ENCODE measurements at regions not wholly inside any gene's neighbourhood (a gene's known extent, or its start where the extent isn't known, plus 50 kb on each side); places are given as distances from the start of the nearest gene placed in this dataset.
"Not testable (repeated sequence)": the region's sequence is repeated elsewhere in the genome, so short reads cannot be mapped to it uniquely, and the experiment has no call there.

- Histone ChIP-seq H3K9me2 (replicated peaks; ENCODE audit: insufficient read depth, low read length) (no peaks in the 10 kb centered on the region), H4K20me1 (ENCODE audit: low read depth, low read length) (no peaks in the 10 kb centered on the region), H3K27me3 (ENCODE audit: low read length) (no peaks in the 10 kb centered on the region), H3K36me3 (ENCODE audit: low read length) (no peaks in the 10 kb centered on the region), H3K27ac (ENCODE audit: low read depth, low read length) (no peak overlapping the region), H3K9ac (ENCODE audit: low read length) (no peak overlapping the region), H3K4me2 (ENCODE audit: low read depth, low read length, poor library complexity, severe bottlenecking) (no peak overlapping the region), H3K9me3 (ENCODE audit: insufficient read depth, low read length) (no peaks in the 10 kb centered on the region), H2AFZ (ENCODE audit: low read depth, low read length, severe bottlenecking) (no peak overlapping the region), H3K79me2 (ENCODE audit: insufficient read depth, low read length) (no peaks in the 10 kb centered on the region), H3F3A (ENCODE audit: insufficient read depth) (no peaks in the 10 kb centered on the region), H3K4me3 (ENCODE audit: insufficient read depth, low read length, poor library complexity, severe bottlenecking) (no peak overlapping the region)
- TF ChIP-seq CTCF (IDR thresholded peaks at IDR 0.05; ENCODE audit: insufficient read depth, low read length, poor library complexity, severe bottlenecking): no peak
- no peak for TF ChIP-seq EZH2phosphoT487 (conservative IDR thresholded peaks at IDR 0.05; ENCODE audit: low read length)
Measured at GRCh38 chr5:43802651-43803050, 199.7 kb downstream of the NNT start.

- no peak overlapping the region for H3K4me3 ChIP-seq (ENCODE audit: insufficient read depth, low read length, poor library complexity, severe bottlenecking)
- no peak overlapping the region for H3K4me2 ChIP-seq (ENCODE audit: low read depth, low read length, poor library complexity, severe bottlenecking)
- no peaks in the 10 kb centered on the region for H3K27me3 ChIP-seq (ENCODE audit: low read length)
- no peaks in the 10 kb centered on the region for H3K9me3 ChIP-seq (ENCODE audit: insufficient read depth, low read length)
- no peaks in the 10 kb centered on the region for H3K36me3 ChIP-seq (ENCODE audit: low read length)
- no peak overlapping the region for H3K27ac ChIP-seq (ENCODE audit: low read depth, low read length)
- no peaks in the 10 kb centered on the region for H3K9me2 ChIP-seq (replicated peaks; ENCODE audit: insufficient read depth, low read length)
- no peaks in the 10 kb centered on the region for H3K79me2 ChIP-seq (ENCODE audit: insufficient read depth, low read length)
- no peak overlapping the region for H3K9ac ChIP-seq (ENCODE audit: low read length)
- no peak for TF ChIP-seq EZH2phosphoT487 (conservative IDR thresholded peaks at IDR 0.05; ENCODE audit: low read length)
- no peak for TF ChIP-seq CTCF (IDR thresholded peaks at IDR 0.05; ENCODE audit: insufficient read depth, low read length, poor library complexity, severe bottlenecking)
- H3F3A ChIP-seq (ENCODE audit: insufficient read depth): no peaks in the 10 kb centered on the region
- no peak overlapping the region for H2AFZ ChIP-seq (ENCODE audit: low read depth, low read length, severe bottlenecking)
- H4K20me1 ChIP-seq (ENCODE audit: low read depth, low read length): no peaks in the 10 kb centered on the region
Measured at GRCh38 chr5:43802119-43802518, 199.1 kb downstream of the NNT start.

- no peaks in the 10 kb centered on the region for H3K27me3 ChIP-seq (ENCODE audit: low read length)
- H3K27ac ChIP-seq (ENCODE audit: low read depth, low read length): no peak overlapping the region
- H3K9me2 ChIP-seq (replicated peaks; ENCODE audit: insufficient read depth, low read length): no peaks in the 10 kb centered on the region
- no peaks in the 10 kb centered on the region for H3K79me2 ChIP-seq (ENCODE audit: insufficient read depth, low read length)
- H4K20me1 ChIP-seq (ENCODE audit: low read depth, low read length): no peaks in the 10 kb centered on the region
- TF ChIP-seq EZH2phosphoT487 (conservative IDR thresholded peaks at IDR 0.05; ENCODE audit: low read length) (no peak), CTCF (IDR thresholded peaks at IDR 0.05; ENCODE audit: insufficient read depth, low read length, poor library complexity, severe bottlenecking) (no peak)
- H3K4me3 ChIP-seq (ENCODE audit: insufficient read depth, low read length, poor library complexity, severe bottlenecking): no peak overlapping the region
- H3K9me3 ChIP-seq (ENCODE audit: insufficient read depth, low read length): no peaks in the 10 kb centered on the region
- H3K36me3 ChIP-seq (ENCODE audit: low read length): no peaks in the 10 kb centered on the region
- no peaks in the 10 kb centered on the region for H3F3A ChIP-seq (ENCODE audit: insufficient read depth)
- H3K4me2 ChIP-seq (ENCODE audit: low read depth, low read length, poor library complexity, severe bottlenecking): no peak overlapping the region
- H3K9ac ChIP-seq (ENCODE audit: low read length): no peak overlapping the region
- no peak overlapping the region for H2AFZ ChIP-seq (ENCODE audit: low read depth, low read length, severe bottlenecking)
Measured at GRCh38 chr5:43798740-43799139, 195.8 kb downstream of the NNT start.

- H3K9ac ChIP-seq (ENCODE audit: low read length); H3K4me2 ChIP-seq (ENCODE audit: low read depth, low read length, poor library complexity, severe bottlenecking); H3K4me3 ChIP-seq (ENCODE audit: insufficient read depth, low read length, poor library complexity, severe bottlenecking); H3K27me3 ChIP-seq (ENCODE audit: low read length); H3K79me2 ChIP-seq (ENCODE audit: insufficient read depth, low read length); H3K36me3 ChIP-seq (ENCODE audit: low read length); H3K27ac ChIP-seq (ENCODE audit: low read depth, low read length); H3F3A ChIP-seq (ENCODE audit: insufficient read depth); H4K20me1 ChIP-seq (ENCODE audit: low read depth, low read length); H3K9me2 ChIP-seq (replicated peaks; ENCODE audit: insufficient read depth, low read length); H2AFZ ChIP-seq (ENCODE audit: low read depth, low read length, severe bottlenecking); H3K9me3 ChIP-seq (ENCODE audit: insufficient read depth, low read length): not testable (repeated sequence)
Measured at GRCh38 chr5:43791880-43792279, 188.9 kb downstream of the NNT start.

All from SU-DHL-6 (cell line).